ENCODE measurements at regions not wholly inside any gene's neighbourhood (a gene's known extent, or its start where the extent isn't known, plus 50 kb on each side); places are given as distances from the start of the nearest gene placed in this dataset.

DNA sequence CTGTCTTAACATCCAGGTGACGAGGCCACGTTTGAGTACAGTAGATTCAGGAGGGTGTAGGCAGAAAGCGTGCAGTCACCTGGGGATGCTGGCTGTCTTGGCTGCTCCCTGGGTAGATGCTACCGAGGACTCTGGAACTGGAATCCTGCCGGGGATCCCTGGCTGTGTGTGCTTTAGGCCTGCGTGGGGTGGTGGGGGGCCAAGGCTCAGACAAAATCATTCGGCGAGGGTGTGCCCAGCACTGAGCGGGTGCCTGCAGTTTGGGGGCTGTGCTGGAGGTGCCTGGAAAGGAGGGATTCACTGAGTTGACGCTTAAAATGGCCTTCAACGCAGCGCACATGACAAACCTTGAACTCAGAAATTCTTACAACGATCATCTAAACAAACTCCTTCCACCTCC lies 93.5 kb upstream of the PODXL start:
- no peaks in the 10 kb centered on the region for H3F3A ChIP-seq (ENCODE audit: insufficient read depth, low read length)
- no peaks in the 10 kb centered on the region for H4K20me1 ChIP-seq (ENCODE audit: insufficient read depth, low read length)
- H3K27ac ChIP-seq (ENCODE audit: low read depth, low read length, poor library complexity, severe bottlenecking) = no peak overlapping the region
- TF ChIP-seq, protein P1, sequence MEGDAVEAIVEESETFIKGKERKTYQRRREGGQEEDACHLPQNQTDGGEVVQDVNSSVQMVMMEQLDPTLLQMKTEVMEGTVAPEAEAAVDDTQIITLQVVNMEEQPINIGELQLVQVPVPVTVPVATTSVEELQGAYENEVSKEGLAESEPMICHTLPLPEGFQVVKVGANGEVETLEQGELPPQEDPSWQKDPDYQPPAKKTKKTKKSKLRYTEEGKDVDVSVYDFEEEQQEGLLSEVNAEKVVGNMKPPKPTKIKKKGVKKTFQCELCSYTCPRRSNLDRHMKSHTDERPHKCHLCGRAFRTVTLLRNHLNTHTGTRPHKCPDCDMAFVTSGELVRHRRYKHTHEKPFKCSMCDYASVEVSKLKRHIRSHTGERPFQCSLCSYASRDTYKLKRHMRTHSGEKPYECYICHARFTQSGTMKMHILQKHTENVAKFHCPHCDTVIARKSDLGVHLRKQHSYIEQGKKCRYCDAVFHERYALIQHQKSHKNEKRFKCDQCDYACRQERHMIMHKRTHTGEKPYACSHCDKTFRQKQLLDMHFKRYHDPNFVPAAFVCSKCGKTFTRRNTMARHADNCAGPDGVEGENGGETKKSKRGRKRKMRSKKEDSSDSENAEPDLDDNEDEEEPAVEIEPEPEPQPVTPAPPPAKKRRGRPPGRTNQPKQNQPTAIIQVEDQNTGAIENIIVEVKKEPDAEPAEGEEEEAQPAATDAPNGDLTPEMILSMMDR (IDR thresholded peaks at IDR 0.05; ENCODE audit: low read length) = no peak
- no peak for TF ChIP-seq EZH2 (IDR thresholded peaks at IDR 0.05; ENCODE audit: borderline replicate concordance, low read length)
- no peaks in the 10 kb centered on the region for H3K79me2 ChIP-seq (ENCODE audit: insufficient read depth, low read length)
- H3K4me3 ChIP-seq (ENCODE audit: low read depth, low read length, poor library complexity, severe bottlenecking) = no peak overlapping the region
- no peak overlapping the region for H3K9ac ChIP-seq (ENCODE audit: low read length)
- no peaks in the 10 kb centered on the region for H3K9me3 ChIP-seq (ENCODE audit: low read length)
- no peaks in the 10 kb centered on the region for H3K36me3 ChIP-seq (ENCODE audit: insufficient read depth, low read length)
- H3K4me1 ChIP-seq (ENCODE audit: insufficient read depth, low read length, severe bottlenecking) = no peaks in the 10 kb centered on the region
- H3K4me2 ChIP-seq (ENCODE audit: low read length) = no peak overlapping the region
- H3K27me3 ChIP-seq (ENCODE audit: insufficient read depth, low read length) = no peaks in the 10 kb centered on the region
- no peaks in the 10 kb centered on the region for H3K9me2 ChIP-seq (ENCODE audit: low read depth, low read length)
- no peak overlapping the region for H2AFZ ChIP-seq (ENCODE audit: low read length)

DNA sequence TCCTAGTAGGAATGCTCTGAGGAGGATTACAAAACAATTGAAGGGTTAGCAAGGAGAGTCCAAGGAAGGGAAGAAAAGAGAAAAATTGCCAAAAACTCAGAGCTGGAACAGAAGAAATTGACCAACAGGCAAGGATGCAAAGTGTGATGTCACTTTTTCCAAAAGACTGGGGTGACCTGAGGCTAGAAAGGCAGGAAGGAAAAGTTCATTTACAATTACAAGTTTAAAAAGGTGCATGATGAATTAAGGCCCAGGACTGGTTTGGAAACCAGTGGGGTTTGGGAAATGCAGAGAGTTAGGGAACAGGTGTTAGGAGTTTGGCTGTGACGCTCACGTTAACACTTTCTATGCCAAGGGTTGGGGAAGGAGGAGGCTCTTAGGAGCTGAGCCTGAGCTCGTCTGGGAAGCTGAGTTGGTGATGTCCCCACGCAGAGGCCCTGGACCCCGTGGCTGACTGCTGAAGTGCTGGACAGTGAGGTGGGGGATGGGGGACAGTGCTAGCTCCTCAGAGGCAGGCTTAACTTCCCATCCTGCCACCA lies 92.6 kb upstream of the PODXL start:
- Histone ChIP-seq H3K4me2 (ENCODE audit: low read length) (no peak overlapping the region), H3K9me2 (ENCODE audit: low read depth, low read length) (no peaks in the 10 kb centered on the region), H3K36me3 (ENCODE audit: insufficient read depth, low read length) (no peaks in the 10 kb centered on the region), H3K9ac (ENCODE audit: low read length) (no peak overlapping the region), H3K9me3 (ENCODE audit: low read length) (no peaks in the 10 kb centered on the region), H2AFZ (ENCODE audit: low read length) (no peak overlapping the region), H3F3A (ENCODE audit: insufficient read depth, low read length) (no peaks in the 10 kb centered on the region), H3K79me2 (ENCODE audit: insufficient read depth, low read length) (no peaks in the 10 kb centered on the region), H3K27me3 (ENCODE audit: insufficient read depth, low read length) (no peaks in the 10 kb centered on the region), H3K4me1 (ENCODE audit: insufficient read depth, low read length, severe bottlenecking) (no peaks in the 10 kb centered on the region), H3K4me3 (ENCODE audit: low read depth, low read length, poor library complexity, severe bottlenecking) (no peak overlapping the region), H4K20me1 (ENCODE audit: insufficient read depth, low read length) (no peaks in the 10 kb centered on the region), H3K27ac (ENCODE audit: low read depth, low read length, poor library complexity, severe bottlenecking) (no peak overlapping the region)
- TF ChIP-seq, protein P1 (IDR thresholded peaks at IDR 0.05; ENCODE audit: low read length) = no peak
- TF ChIP-seq EZH2 (IDR thresholded peaks at IDR 0.05; ENCODE audit: borderline replicate concordance, low read length) = no peak

DNA sequence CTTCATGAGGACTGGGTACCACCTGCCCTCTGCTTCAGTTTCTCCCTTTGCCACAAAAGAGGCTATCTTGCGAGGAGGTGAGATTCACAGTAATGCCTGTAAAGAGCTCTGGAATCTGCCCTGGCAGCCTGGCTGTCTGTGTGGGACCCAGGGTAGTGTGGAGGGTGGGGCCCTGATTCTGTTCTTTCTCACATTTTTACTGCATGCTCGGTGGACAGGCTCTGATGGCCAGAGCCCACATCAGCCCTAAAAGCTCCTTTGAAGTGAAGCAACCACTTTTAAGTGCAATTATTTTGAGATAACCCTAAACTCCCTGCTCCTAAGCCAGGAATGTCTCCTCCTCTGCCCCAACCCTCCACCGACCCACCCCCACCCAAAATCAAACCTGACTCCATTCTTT lies 92.1 kb upstream of the PODXL start:
- no peak overlapping the region for H3K4me2 ChIP-seq (ENCODE audit: low read length)
- TF ChIP-seq, protein P1 (IDR thresholded peaks at IDR 0.05; ENCODE audit: low read length) = no peak
- no peak for TF ChIP-seq EZH2 (IDR thresholded peaks at IDR 0.05; ENCODE audit: borderline replicate concordance, low read length)
- H3K27me3 ChIP-seq (ENCODE audit: insufficient read depth, low read length) = no peaks in the 10 kb centered on the region
- no peaks in the 10 kb centered on the region for H3K9me3 ChIP-seq (ENCODE audit: low read length)
- no peak overlapping the region for H3K4me3 ChIP-seq (ENCODE audit: low read depth, low read length, poor library complexity, severe bottlenecking)
- no peaks in the 10 kb centered on the region for H4K20me1 ChIP-seq (ENCODE audit: insufficient read depth, low read length)
- H3K9me2 ChIP-seq (ENCODE audit: low read depth, low read length) = no peaks in the 10 kb centered on the region
- H3K36me3 ChIP-seq (ENCODE audit: insufficient read depth, low read length) = no peaks in the 10 kb centered on the region
- H3K27ac ChIP-seq (ENCODE audit: low read depth, low read length, poor library complexity, severe bottlenecking) = no peak overlapping the region
- no peak overlapping the region for H3K9ac ChIP-seq (ENCODE audit: low read length)
- H3K79me2 ChIP-seq (ENCODE audit: insufficient read depth, low read length) = no peaks in the 10 kb centered on the region
- H2AFZ ChIP-seq (ENCODE audit: low read length) = no peak overlapping the region
- H3K4me1 ChIP-seq (ENCODE audit: insufficient read depth, low read length, severe bottlenecking) = no peaks in the 10 kb centered on the region
- no peaks in the 10 kb centered on the region for H3F3A ChIP-seq (ENCODE audit: insufficient read depth, low read length)
